ENCODE measurements at regions not wholly inside any gene's neighbourhood (a gene's known extent, or its start where the extent isn't known, plus 50 kb on each side); places are given as distances from the start of the nearest gene placed in this dataset.

DNA sequence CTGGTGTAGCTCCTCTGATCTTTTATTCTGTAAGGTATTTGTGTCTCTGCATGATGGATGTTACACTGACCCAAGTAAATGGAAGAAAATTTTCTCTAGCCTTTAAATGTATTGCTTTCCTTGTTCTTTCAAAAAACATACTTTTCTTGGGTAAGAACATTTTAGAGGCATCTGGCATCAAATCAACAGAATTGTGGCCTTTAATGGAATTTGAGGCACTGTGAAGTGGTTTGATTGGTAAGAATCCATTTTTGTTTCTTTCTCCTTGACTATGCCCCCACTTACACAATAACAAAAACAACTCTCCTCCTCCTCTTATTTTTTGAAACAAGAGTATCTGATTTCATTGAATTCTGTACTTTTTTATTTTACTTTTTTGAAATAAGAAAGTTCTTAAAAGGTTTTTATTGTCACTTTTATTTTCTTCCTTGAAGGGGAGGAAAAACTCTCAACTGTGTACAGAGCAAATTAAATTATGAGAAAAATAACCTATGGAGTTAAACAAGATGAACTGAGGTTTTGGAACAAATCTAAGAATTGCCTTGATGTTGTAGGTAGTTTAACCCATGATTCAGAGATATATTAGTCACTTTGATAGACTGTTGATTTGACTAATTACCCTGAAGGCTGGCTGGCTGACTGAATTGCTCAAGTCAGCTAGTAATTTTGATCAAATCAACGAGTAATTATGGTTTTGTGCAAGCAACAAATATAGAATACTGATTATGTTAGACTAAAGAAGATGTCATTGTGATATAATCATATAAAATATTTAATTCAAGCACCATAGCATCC, 146.4 kb downstream of the FHIP1A start:
- POLR2A ChIA-PET: no interaction called here
- CTCF ChIA-PET: interaction anchor here (1.0 kb wide), 1 partner anchor 8 kb away, joined by 4 read pairs; no protein-coding TSS in a partner anchor
- DNase-seq (ENCODE audit: low read depth): no peak
- Histone ChIP-seq H3K4me3 (ENCODE audit: low read depth, low read length) (no peak overlapping the region), H3K36me3 (ENCODE audit: control insufficient read depth, insufficient read depth, low read length) (no peaks in the 10 kb centered on the region), H3K27me3 (ENCODE audit: control insufficient read depth, insufficient read depth, low read length) (no peaks in the 10 kb centered on the region)
- TF ChIP-seq CTCF (IDR thresholded peaks at IDR 0.05; ENCODE audit: insufficient read depth, low read depth, low read length): no peak

DNA sequence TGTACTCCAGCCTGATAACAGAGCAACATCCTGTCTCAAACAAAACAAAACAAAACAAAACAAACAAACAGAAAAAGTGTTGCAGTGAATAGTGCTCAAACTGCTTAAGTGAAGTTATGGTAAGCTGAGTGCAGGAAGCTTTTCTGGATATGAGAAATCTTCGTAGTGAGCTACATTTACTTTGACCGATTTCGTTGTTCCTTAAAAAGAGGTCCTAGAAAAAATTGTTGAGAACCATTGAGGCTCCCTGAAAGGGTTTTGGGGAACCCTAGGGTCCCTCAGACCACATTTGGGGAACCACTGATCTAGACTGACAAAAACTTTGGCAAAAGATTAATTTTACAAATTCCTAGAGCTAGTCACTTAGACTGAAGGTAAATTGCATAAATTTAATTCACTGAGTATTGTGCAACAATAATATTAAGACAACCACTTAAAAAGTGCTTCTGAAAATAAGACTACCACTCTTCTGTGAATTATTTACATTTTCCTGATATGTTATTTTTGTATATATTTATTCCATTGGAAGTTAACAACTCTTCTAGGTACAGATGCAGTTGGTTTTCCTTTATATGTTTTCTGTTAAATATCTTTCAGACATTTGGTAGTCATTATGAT, 149.6 kb downstream of the FHIP1A start:
- Histone ChIP-seq H3K27me3 (ENCODE audit: control insufficient read depth, insufficient read depth, low read length) (no peaks in the 10 kb centered on the region), H3K36me3 (ENCODE audit: control insufficient read depth, insufficient read depth, low read length) (no peaks in the 10 kb centered on the region), H3K4me3 (ENCODE audit: low read depth, low read length) (no peak overlapping the region)
- DNase-seq (ENCODE audit: low read depth): no peak
- ChIA-PET POLR2A (no interaction called here), CTCF (interaction anchor here (1.0 kb wide), 1 partner anchor 40 kb away, joined by 4 read pairs; no protein-coding TSS in a partner anchor)
- no peak for TF ChIP-seq CTCF (IDR thresholded peaks at IDR 0.05; ENCODE audit: insufficient read depth, low read depth, low read length)

GRCh38 chr4:151559595-151559994, 150.6 kb downstream of the FHIP1A start:
- no peak for TF ChIP-seq CTCF (IDR thresholded peaks at IDR 0.05; ENCODE audit: insufficient read depth, low read depth, low read length)
- no peaks in the 10 kb centered on the region for H3K27me3 ChIP-seq (ENCODE audit: control insufficient read depth, insufficient read depth, low read length)
- DNase-seq (ENCODE audit: low read depth): no peak
- no peak overlapping the region for H3K4me3 ChIP-seq (ENCODE audit: low read depth, low read length)
- H3K36me3 ChIP-seq (ENCODE audit: control insufficient read depth, insufficient read depth, low read length): no peaks in the 10 kb centered on the region
- ChIA-PET CTCF (no interaction called here), POLR2A (no interaction called here)

- POLR2A ChIA-PET: no interaction called here
- H3K4me3 ChIP-seq (ENCODE audit: low read depth, low read length): no peak overlapping the region
Measured at GRCh38 chr4:151561551-151562256, 152.7 kb downstream of the FHIP1A start.

More at GRCh38 chr4:151561551-151562256, 152.7 kb downstream of the FHIP1A start:
- no peaks in the 10 kb centered on the region for H3K36me3 ChIP-seq (ENCODE audit: control insufficient read depth, insufficient read depth, low read length)
- CTCF ChIA-PET: interaction anchor here (0.7 kb wide), 1 partner anchor 217 kb away, joined by 4 read pairs; no protein-coding TSS in a partner anchor
- DNase-seq (ENCODE audit: low read depth): peak; percentile 57
- H3K27me3 ChIP-seq (ENCODE audit: control insufficient read depth, insufficient read depth, low read length): no peaks in the 10 kb centered on the region
- no peak for TF ChIP-seq CTCF (IDR thresholded peaks at IDR 0.05; ENCODE audit: insufficient read depth, low read depth, low read length)
